ENCODE measurements at regions not wholly inside any gene's neighbourhood (a gene's known extent, or its start where the extent isn't known, plus 50 kb on each side); places are given as distances from the start of the nearest gene placed in this dataset.

DNA sequence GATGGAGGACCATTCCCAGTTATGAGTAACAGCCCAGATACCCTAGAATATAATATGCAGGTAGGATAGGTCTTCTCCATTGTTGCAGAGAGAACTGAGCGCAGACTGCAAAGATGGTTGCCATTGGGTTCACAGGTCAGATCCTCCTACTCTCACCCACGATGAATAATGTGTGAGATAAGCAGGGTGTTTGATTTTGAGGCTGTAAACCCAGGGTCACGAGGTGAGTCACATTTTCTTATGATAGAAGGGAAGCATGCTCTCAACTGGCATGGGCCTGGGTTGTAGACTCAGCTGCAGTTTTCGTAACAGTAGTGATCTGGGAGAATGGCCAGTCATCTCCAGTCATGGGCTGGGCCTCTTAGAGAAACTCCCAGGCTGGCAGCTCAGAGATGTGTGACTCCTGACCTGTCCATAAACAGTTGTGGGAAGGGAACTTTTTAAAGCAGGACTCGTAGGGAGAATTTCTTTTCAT is 74.2 kb downstream of the CD164 start:
- DNase-seq = no peak
- Histone ChIP-seq H3K4me1 (peaks cover 15% of the 10 kb centered on the region), H3K27ac (replicated peaks) (peak overlapping the region; percentile 64), H3K9me3 (replicated peaks) (no peaks in the 10 kb centered on the region), H3K36me3 (no peaks in the 10 kb centered on the region), H3K27me3 (ENCODE audit: low read depth) (no peaks in the 10 kb centered on the region), H3K4me3 (no peak overlapping the region)
- TF ChIP-seq, protein P1, sequence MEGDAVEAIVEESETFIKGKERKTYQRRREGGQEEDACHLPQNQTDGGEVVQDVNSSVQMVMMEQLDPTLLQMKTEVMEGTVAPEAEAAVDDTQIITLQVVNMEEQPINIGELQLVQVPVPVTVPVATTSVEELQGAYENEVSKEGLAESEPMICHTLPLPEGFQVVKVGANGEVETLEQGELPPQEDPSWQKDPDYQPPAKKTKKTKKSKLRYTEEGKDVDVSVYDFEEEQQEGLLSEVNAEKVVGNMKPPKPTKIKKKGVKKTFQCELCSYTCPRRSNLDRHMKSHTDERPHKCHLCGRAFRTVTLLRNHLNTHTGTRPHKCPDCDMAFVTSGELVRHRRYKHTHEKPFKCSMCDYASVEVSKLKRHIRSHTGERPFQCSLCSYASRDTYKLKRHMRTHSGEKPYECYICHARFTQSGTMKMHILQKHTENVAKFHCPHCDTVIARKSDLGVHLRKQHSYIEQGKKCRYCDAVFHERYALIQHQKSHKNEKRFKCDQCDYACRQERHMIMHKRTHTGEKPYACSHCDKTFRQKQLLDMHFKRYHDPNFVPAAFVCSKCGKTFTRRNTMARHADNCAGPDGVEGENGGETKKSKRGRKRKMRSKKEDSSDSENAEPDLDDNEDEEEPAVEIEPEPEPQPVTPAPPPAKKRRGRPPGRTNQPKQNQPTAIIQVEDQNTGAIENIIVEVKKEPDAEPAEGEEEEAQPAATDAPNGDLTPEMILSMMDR (IDR thresholded peaks at IDR 0.05; ENCODE audit: borderline replicate concordance) = no peak
- intact Hi-C loops (cut with micrococcal nuclease) = no loop called here

GRCh38 chr6:109306733-109307132 is 75.5 kb downstream of the CD164 start:
- DNase-seq = no peak
- Histone ChIP-seq H3K36me3 (no peaks in the 10 kb centered on the region), H3K4me1 (peaks cover 20% of the 10 kb centered on the region), H3K27ac (replicated peaks) (no peak overlapping the region), H3K9me3 (replicated peaks) (no peaks in the 10 kb centered on the region), H3K27me3 (ENCODE audit: low read depth) (no peaks in the 10 kb centered on the region), H3K4me3 (no peak overlapping the region)
- intact Hi-C loops (cut with micrococcal nuclease) = no loop called here
- TF ChIP-seq, protein P1 (IDR thresholded peaks at IDR 0.05; ENCODE audit: borderline replicate concordance) = no peak

GRCh38 chr6:109305028-109305427 is 77.2 kb downstream of the CD164 start:
- Histone ChIP-seq H3K9me3 (replicated peaks) (no peaks in the 10 kb centered on the region), H3K4me1 (peaks cover 32% of the 10 kb centered on the region), H3K27me3 (ENCODE audit: low read depth) (no peaks in the 10 kb centered on the region), H3K27ac (replicated peaks) (peak overlapping the region; percentile 21), H3K4me3 (no peak overlapping the region), H3K36me3 (no peaks in the 10 kb centered on the region)
- DNase-seq = no peak
- intact Hi-C loops (cut with micrococcal nuclease) = no loop called here
- TF ChIP-seq, protein P1 (IDR thresholded peaks at IDR 0.05; ENCODE audit: borderline replicate concordance) = no peak

- intact Hi-C loops (cut with micrococcal nuclease) = no loop called here
- no peak for DNase-seq
- peak overlapping the region; percentile 21 for H3K27ac ChIP-seq (replicated peaks)
These were observed 77.8 kb downstream of the CD164 start for GRCh38 chr6:109304284-109305015.

DNA sequence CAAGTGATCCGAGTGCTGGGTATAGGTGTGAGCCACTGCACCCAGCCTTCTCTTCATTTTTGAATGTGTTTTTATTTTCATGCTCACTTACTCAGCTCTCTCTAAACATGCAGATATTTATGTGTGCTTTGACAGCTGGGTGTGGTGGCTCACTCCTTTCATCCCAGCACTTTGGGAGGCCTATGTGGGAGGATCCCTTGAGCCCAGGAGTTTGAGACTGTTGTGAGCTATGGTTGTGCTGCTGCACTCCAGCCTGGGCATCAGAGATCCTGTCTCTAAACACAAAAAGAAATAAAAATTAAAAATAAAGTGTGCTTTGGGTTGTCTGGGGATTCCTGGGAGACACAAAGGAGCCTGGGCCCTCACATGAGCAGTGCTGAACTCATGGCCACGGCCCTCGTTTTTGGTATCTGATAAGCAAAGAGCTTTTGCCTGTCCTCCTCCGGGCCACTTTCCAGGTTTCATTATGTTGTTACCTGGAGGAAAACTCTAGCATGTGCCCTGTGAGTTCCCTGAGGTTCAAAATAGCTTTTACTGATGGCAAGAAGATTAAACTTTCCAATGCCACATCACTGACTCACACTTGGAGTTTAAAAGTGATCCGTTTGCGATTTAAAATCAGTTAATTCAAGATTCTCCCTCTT is 78.5 kb downstream of the CD164 start:
- Histone ChIP-seq H3K9me3 (replicated peaks) (no peaks in the 10 kb centered on the region), H3K27me3 (ENCODE audit: low read depth) (no peaks in the 10 kb centered on the region), H3K27ac (replicated peaks) (peak overlapping the region; percentile 21), H3K4me1 (peaks cover 44% of the 10 kb centered on the region), H3K4me3 (no peak overlapping the region), H3K36me3 (no peaks in the 10 kb centered on the region)
- TF ChIP-seq, protein P1 (IDR thresholded peaks at IDR 0.05; ENCODE audit: borderline replicate concordance) = no peak
- intact Hi-C loops (cut with micrococcal nuclease) = no loop called here
- no peak for DNase-seq

More at GRCh38 chr6:109304284-109305015, 77.8 kb downstream of the CD164 start:
- TF ChIP-seq, protein P1 (IDR thresholded peaks at IDR 0.05; ENCODE audit: borderline replicate concordance) = no peak
- no peaks in the 10 kb centered on the region for H3K9me3 ChIP-seq (replicated peaks)
- no peaks in the 10 kb centered on the region for H3K27me3 ChIP-seq (ENCODE audit: low read depth)
- no peak overlapping the region for H3K4me3 ChIP-seq
- no peaks in the 10 kb centered on the region for H3K36me3 ChIP-seq
- H3K4me1 ChIP-seq = peaks cover 38% of the 10 kb centered on the region

Measured in left ventricle myocardium inferior (tissue), 1 donor.